ENCODE measurements at regions not wholly inside any gene's neighbourhood (a gene's known extent, or its start where the extent isn't known, plus 50 kb on each side); places are given as distances from the start of the nearest gene placed in this dataset.

DNA sequence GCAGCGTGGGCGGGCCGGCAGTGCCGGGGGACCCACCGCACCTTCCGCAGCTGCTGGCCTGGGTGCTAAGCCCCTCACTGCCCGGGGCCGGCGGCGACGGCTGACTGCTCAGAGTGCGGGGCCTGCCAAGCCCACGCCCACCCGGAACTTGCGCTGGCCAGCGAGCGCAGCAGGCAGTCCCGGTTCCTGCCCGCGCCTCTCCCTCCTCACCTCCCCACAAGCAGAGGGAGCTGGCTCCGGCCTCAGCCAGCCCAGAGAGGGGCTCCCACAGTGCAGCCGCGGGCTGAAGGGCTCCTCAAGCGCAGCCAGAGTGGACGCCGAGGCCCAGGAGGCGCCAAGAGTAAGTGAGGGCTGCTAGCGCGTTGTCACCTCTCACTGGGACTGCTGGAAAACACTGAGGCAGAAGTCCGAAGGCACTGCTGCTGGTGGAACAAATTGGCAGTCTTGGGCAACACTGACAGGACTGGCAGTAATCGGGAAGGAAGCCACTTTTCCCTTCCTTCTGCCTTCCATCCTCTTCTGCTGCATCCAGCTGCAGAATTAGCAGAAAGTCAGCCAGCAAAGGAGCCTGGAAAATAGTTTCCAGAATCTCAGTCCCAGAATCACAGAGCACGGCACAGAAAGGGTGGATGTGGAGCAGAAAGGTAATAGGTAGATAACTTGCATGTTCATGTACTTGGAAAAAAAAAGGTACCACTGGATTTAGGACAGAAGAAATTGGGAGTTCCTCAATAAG is 179.4 kb upstream of the FN1 start:
- no peak for DNase-seq

DNA sequence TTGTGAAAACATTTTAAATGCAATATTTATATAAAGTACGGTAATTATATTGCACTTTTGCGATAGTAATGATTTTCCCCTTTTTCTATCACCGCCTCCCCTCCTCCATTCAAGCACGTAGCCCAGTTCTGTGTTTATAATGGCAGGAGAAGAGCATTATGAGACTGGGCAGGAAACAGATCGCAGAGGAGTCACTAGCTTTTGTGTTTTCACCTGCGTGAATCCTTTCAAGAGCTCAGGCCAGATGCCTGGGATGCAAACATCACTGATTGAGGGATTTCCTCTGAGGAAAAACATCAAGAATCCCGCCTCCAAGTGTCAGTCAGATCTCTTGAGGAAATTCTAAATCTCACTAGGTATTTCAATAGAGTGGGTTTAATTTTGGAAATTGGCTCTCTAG is 178.4 kb upstream of the FN1 start:
- peak; percentile 70 for DNase-seq

DNA sequence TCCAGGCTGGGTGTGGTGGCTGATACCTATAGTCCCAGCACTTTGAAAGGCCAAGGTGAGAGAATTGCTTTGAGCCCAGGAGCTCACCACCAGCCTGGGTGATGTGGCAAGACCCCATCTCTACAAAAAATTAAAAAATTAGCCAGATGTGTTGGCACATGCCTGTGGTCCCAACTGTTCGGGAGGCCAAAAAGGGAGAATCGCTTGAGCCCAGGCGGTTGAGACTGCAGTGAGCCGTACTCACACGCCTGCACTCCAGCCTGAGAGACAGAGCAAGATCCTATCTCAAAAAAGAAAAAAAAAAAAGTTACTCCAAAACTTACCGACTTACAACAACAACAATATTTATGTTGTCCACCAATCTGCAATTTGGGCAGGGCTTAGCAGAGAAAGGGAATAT is 178.0 kb upstream of the FN1 start:
- no peak for DNase-seq

DNA sequence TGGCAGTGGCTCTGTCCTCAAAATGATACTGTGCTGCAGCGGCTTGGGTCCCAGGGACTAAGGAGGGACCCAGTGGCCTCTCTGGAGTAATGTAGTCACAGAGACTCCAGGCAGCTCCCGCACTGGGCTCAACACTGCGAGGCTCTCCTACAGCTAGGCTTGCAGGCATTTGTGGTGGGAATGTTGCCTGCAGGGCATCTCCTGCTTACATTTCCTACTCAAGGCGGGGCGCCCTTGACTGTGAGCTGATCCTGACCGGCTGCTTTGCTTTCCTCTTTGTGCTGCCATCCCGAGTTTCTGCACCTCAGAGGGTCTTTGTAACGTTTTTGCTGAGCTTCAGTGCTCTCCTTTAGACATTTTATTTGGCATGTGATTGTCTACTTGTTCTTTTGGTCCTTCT is 177.4 kb upstream of the FN1 start:
- DNase-seq, result no peak

DNA sequence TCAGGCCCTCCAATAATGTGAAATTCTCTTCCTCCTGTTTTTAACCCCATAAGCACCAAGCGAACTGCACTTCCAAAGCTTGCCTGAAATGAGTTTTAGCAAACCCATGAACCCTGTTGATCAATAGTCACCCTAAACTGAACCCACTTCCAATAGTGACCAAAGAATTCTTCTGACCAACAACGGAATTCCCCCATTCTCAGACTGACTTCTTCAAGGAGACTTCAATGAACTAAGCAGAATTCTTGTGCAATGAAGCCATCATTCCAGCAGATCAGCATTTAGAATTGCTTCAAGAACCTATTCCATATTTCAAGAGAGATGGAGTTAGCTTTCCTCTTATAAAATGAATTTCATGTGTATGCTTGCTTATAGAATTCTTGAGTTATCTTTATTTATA is 176.9 kb upstream of the FN1 start:
- DNase-seq, result no peak

DNA sequence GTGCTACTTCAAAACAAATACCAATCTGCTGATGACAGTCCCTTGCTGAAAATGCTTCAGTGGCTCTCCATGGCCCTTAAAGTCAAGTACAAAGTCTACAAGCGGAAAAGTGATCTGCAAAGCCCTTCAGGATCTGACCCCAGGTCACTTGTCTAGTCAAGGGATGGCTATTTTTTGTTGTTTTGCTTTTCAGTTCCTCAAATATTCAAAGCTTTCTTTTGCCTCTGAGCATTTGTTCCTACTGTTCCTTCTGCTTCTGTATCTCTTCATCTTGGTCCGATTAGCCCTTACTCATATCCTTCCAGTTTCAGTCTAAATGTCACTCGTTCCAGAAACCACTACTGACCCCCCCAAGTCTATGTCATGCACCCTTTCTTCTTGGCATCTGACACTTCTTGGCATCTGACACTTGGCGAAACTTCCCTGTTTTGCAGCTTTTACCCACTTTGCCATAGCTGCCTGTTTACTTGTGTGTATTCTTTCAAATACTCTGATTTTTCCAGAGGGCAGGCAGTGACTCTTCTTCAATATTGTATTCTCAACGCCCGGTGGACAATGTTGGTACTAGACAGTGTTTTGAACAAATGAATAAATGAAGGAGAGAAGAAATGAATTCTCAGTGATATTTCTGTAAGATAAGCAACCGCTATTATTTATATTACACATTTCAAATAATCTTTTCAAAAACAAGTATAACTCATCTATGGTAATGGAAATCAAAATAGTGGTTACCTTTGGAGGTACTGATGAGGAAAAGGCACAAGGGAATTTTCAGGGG is 175.9 kb upstream of the FN1 start:
- no peak for DNase-seq

DNA sequence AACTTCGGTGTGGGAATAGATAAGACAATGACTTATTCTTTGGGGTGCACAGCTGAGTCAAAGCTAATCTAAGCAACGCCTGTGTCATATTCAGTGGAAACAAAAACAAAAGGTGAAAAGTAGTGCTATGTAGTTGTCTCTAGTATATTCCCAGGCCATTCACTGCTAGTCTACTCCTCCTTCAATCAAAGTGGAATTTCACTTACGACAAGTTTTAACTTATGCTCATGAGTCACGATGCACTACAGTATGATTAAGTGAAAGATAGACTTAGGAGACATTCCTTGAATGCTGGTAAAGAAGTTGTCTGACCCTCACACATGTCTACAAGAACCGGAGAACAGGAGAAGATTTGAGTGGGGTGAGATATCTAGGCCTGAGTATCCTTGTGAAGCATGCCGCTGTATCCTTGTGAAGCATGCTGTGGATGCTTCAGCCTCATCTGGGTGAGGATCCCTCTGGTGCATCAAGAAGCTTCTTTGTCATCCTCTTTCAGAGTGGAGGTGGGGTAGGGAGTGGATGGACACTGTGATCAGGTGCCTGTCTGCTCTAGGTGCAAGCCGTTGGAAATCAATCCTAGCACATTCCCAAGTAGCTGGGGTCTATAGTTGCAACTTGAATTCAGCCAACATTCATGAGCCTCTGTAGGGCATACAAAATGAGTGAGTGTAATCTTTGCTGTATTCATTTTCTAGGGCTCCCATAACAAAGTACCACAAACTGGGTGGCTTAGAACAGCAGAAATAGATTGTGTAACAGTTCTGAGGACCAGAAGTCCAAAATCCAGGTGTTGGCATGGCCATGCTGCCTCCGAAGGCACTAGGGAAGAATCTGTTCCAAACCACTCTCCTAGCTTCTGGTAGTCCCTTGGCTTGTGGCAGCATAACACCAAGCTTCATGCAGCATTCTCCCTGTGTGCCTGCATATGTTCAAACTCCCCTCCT is 173.5 kb upstream of the FN1 start:
- DNase-seq, result no peak

DNA sequence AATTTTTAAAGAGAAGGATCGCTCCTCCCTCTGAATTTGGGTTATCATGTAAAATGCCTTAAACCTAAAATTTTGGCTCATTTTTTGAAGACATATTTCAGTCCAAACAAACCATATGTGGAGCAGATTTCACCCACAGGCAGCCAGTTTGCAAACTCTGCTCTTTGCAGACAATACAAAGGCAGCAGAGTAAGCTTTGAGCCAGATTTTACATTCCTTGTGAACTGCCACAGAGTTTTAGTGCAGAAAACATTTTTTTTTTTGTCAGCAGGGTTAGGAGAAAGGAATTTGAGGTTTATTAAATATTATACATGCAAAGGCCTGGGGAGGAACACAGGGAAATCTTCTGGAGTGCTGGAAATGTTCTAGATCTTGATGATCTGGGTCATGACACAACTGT is 171.9 kb upstream of the FN1 start:
- DNase-seq, result no peak

DNA sequence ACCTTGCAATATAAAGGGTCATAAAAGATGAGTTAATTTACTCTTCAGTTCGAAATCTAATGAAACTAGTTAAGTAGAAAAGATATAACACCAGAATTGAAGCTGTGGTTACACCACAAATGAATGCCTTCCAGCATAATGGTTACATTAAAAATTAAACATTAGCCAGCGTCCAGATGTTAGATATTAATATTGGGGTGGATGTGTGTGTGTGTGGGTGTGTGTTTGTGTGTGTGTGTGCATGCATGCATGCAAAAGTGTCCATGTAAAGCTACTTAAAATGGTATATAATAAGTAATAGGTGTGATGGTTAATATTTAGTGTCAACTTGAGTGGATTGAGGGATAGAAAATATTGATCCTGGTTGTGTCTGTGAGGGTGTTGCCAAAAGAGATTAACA is 170.4 kb upstream of the FN1 start:
- DNase-seq, result no peak

DNA sequence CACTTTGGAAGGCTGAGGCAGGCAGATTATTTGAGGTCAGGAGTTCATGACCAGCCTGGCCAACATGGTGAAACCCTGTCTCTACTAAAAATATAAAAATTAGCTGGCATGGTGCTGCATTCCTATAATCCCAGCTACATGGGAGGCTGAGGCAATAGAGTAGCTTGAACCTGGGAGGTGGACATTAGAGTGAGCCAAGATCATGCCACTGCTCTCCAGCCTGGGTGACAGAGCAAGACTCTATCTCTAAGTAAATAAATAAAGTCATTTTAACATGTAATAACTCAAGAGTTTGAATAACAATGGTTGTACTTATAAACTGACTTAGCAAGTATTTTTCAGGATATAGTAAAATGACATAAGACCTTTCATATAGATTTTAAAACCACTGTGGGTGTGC is 169.3 kb upstream of the FN1 start:
- DNase-seq, result no peak

DNA sequence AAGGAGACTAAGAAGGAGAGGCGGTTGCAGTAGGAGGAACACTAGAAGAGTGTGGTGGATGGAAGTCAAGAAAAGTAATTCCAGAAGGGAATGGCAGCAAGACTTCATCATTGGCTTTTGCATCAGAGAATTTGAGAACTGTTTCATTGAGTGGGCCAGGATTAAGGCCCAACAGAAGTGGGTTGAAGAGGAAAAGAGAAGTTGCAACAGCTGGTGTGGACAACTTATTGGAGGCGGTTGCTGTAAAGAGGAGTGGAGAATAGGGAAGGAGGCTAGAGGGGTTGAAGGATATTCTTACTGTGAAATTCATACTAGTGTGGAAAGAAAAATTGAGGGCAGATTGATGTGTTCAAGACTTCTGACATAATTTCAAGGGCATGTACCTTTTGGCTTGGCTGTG is 168.7 kb upstream of the FN1 start:
- no peak for DNase-seq

DNA sequence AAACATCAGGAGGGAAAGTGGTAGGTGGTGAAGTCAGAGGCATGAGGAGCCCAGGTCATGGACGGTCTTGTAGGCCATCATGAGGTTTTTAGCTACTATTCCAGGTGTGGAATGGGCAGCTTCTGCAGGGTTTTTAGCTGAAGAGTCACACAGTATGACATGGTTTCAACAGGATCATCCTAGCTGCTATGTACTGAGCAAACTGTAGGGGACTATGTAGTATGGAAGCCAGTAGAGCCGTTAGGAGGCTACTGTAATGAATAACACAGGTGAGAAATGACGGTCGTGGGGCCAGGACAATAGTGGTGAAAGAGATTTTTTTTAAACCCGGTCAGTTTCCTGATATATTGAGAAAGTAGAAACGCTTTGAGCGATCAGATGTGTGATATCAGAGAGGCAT is 167.6 kb upstream of the FN1 start:
- no peak for DNase-seq

DNA sequence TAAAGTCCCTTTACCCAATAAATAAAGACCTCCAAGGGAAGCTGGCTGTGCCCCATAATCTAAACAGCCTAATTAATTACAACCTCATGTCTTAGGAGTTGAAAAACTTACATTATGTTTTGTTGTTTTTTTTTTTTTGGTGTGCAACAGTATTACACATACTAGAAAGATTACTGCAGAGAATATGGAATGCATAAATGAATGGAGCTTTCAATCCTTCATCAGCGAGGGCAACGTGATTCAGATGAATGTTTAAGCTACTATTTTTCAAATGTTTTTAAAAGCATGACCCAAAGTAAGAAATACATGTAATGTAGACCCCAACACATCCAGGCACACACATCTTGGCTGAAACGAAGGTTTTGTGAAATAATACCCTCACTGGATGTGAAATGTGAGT is 167.1 kb upstream of the FN1 start:
- no peak for DNase-seq

DNA sequence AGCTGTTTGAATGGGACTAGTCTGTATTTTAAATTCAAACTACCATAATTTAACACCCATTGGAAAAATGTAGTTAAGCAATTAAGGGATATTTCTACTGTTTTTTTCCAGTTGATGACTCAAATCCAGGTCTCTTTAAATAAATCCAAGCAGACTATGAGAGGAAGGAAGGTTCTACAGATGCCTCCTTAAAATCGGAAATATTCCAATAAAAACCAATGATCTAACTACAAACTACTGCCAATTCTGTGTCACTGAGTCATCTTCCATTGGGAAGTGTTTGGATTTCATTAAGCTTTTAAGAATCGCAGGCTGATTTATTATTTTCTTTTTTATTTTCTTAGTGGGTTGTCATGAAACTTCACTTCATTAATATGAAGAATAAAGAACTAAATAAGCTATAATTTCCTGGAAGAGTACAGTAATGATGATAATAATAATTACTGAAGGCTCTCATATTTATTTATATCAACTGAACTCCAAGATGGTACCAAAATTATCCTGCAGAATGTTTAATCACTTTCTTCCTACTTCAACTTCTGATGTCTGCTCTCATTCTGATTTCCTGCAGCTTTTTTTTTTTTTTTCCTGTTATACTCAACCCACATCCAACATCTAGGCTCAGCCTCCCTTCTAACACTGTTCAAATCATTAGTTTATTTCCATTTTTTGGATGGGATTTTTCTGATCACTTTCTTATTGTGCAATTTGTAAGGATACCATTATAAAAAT is 166.3 kb upstream of the FN1 start:
- peak; percentile 96 for DNase-seq

DNA sequence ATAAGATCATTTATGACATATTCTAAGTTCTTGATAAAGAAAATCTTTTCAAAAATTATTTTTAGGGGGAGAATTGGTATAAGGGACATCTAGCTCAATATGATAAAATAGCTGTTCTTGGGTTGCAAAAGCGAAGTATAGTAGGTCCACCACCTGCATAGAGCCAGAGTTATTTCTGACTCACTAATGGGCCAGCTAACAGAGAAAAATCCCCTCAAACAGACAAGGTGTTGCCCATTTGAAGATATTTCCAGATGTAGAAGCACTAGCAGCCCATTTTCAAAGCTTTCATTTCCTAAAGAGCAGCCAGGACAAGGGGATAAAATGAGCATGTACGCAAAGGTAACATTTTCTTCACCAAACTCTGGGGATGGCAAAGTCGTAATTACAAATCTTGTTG is 165.7 kb upstream of the FN1 start:
- DNase-seq, result peak; percentile 57

DNA sequence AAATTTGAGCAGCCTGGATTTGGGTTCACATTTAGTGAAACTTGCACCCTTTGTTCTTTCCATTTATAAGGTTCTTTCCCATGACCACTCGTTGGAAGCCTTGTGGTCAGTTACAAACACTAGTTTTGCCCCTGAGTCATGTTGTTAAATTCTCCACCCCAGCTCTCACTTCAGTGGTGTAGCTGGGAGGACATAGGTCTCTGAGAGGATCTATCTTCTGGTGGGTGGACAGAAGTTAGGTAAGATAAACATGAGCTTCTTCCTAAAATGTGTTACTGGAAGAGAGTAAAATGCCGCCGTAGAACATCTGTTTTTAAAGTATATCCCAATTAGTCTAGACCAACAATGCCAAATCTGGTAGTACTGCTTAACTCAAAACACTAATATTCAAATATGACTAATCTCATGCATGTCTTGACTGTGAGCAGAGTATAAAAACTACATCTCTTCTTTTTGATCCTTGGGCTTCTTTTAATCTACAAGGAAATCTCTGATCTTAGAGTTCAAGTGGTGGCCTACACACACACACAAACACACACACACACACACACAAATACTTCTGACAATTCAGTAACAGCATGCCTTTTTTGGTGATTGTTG is 162.6 kb upstream of the FN1 start:
- DNase-seq, result no peak

DNA sequence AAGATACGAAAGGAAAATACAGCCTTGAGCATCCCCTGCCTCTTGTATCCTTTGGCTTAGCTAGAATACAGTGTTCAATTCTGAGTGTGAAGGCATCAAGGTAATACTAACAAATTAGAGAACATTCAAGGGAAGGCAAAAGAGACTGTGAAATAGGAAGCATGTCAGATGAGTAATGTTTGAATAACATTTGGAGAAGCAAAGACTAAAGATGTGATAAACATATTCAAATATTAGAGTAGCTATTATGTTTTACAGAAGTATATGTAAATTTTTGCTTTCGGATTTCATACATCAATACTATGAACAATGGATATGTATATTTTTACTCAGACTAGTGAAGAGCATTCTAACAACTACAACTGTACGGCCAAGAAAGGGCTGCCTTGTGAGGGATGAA is 161.7 kb upstream of the FN1 start:
- no peak for DNase-seq

DNA sequence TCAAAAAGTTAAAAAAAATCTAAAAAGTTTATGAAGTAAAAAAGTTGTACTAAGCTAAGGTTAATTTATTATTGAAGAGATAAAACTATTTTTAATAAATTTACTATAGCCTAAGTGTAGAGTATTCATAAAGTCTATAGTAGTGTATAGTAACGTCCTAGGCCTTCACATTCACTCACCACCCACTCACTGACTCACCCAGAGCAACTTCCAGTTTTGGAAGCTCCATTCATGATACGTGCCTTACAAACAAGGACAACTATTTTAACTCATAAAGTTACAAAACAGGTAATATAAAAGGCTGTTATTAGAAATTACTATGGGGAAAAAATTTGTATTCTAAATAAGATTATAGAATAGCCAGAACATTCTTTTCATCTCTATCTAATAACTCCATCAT is 158.9 kb upstream of the FN1 start:
- DNase-seq, result peak; percentile 45

DNA sequence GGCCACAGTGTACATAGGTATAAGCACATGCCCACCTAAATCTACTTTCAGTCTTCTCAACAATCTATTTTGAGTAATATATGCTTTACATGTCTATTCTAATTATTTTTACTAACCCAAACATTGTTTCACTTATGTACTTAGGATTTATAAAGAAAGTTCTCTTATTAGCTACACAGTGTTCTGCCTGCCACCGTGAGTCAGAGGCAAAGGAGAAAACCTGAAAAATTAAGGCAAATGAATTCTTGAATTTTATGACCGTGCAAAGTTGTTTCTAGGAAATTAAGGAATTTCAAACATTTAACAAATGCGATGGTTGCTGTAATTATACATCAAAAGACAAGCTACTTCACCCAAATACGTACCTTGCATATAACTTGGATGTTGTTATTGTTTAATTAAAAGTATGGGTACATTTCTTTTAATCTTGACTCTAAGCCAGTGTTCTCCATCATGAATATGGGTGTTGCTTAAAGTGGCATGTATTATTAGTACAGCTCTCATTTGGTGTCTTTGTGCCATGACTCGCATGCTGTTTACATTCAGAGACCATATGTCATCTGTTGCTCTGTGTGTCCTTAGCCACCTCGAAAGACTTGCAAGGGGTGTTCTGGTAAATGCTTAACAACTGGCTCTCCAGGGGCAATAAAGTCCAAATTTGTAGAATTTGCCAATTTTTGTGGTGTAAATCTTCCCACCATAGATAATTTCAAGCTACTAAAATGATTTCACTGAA is 154.3 kb upstream of the FN1 start:
- no peak for DNase-seq

DNA sequence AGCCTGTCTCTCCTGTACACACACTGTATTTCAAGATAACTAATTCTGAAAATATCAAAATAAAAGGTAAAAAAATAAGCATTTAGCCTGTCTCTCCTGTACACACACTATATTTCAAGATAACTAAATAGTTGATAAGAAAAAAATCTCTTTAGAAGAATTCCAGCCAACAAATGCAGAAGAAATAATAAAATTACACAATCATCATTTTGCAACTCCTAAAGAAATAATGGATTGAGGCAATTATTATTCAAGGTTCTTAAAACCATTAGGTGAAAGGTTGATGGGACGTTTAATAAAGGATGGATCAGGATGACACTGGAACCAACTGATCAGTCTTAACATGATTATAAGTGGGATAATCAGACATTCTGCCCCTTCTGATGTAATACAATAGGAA is 148.0 kb upstream of the FN1 start:
- DNase-seq, result no peak

DNA sequence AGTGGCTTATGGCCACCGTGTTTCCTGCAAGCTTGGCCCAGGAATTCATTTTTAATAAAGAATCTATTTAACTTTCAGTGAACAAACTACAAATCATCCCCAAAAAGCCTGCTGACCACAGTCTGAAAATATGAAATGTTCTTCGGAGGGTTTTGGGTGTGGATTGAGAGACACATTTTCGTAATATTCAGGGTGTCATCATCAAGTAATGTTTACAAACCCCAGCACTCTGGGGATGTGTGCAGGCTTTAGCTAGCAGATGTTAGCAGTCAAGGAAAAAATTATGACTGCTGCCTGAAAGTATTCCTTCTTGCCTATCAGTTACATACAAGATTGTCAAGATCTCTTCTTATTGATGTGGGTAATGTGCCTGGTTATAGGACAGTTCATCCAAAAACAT is 143.9 kb upstream of the FN1 start:
- DNase-seq, result no peak

DNA sequence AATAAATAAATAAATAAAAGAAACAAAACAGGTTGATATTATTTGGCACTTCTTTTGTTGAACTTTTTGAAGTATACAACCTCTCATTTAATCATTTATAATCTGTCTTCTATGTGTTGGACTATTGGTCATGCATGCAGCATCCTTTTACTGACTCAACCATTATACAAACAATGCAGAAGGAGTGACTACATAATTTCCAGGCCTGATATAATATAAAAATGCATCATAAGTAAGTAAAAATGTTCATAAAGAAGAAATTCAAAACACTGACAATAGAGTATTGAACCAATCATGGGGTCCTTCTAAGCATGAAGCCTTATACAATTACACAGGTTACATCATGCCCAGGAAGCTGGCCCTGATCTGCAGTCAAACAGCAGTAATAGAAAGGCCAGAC is 141.5 kb upstream of the FN1 start:
- peak; percentile 21 for DNase-seq
